ENCODE measurements at regions not wholly inside any gene's neighbourhood (a gene's known extent, or its start where the extent isn't known, plus 50 kb on each side); places are given as distances from the start of the nearest gene placed in this dataset.
"Not testable (repeated sequence)": the region's sequence is repeated elsewhere in the genome, so short reads cannot be mapped to it uniquely, and the experiment has no call there.

DNA sequence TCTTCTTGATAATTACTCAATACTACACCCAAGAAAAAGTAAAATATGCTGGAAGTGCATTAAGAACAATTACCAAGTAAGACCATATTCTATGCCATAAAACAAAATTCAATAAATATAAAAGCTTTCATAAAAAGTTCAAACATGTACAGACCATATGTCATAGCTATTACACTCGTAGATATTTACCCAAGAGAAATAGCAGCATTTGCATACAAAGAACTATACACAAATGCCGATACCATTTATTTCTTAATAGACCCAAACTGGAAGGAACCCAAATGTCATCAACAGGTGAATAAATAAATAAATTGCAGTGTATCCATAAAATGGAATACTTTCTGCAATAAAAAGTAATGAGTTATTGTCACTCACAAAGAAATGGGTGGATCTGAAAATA is 78.3 kb upstream of the SLC16A7 start:
- DNase-seq (ENCODE audit: low read depth), result no peak

GRCh38 chr12:59500915-59501314 is 94.9 kb upstream of the SLC16A7 start:
- DNase-seq (ENCODE audit: low read depth), result no peak

GRCh38 chr12:59500335-59500734 is 95.5 kb upstream of the SLC16A7 start:
- no peak for DNase-seq (ENCODE audit: low read depth)

DNA sequence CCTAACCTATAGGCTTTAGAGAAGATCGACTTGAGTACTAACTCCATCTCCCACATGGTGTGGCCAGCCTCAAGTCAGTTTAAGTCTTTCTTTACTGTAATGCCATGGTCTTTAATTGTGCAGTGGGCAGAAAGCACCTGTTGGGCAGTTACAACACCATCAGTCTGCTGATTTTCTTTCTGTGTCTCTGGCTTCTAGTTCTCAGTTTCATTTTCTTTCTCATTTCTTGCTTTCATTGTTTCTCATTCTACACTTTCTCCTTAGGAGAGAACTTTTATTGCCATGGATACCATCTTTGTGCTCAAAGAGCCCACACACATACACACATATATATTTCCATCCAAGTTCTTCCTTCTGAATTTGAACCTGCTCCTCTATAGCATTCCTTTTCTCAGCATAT is 96.1 kb upstream of the SLC16A7 start:
- no peak for DNase-seq (ENCODE audit: low read depth)

DNA sequence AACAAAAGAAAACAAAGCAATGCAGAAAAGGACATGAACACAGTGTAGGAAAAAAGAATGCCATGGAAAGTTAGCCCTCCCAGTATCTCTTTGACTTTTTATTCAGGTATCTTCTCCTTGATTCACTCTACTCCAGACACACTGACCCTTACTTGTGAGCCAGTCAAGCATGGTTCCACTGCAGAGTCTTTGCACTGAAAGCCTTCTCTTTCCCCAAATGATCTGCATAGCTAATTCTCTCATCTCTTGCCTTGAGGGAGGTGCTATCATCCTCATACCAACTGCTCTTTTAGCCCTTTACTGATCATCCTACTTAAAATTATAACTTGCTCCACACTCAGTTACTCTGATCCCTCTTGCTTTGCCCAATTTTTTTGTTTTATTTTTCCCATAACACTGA is 101.2 kb upstream of the SLC16A7 start:
- DNase-seq (ENCODE audit: low read depth), result no peak

GRCh38 chr12:59491877-59492276 is 104.0 kb upstream of the SLC16A7 start:
- DNase-seq (ENCODE audit: low read depth), result no peak

- no peak for DNase-seq (ENCODE audit: low read depth)
Measured at GRCh38 chr12:59486827-59487226, 109.0 kb upstream of the SLC16A7 start.

GRCh38 chr12:59484575-59484974 is 111.3 kb upstream of the SLC16A7 start:
- DNase-seq (ENCODE audit: low read depth), result no peak

- not testable (repeated sequence) for DNase-seq (ENCODE audit: low read depth)
Measured at GRCh38 chr12:59474236-59474635, 121.6 kb upstream of the SLC16A7 start.

- no peak for DNase-seq (ENCODE audit: low read depth)
Measured at GRCh38 chr12:59472273-59472672, 123.6 kb upstream of the SLC16A7 start.

DNA sequence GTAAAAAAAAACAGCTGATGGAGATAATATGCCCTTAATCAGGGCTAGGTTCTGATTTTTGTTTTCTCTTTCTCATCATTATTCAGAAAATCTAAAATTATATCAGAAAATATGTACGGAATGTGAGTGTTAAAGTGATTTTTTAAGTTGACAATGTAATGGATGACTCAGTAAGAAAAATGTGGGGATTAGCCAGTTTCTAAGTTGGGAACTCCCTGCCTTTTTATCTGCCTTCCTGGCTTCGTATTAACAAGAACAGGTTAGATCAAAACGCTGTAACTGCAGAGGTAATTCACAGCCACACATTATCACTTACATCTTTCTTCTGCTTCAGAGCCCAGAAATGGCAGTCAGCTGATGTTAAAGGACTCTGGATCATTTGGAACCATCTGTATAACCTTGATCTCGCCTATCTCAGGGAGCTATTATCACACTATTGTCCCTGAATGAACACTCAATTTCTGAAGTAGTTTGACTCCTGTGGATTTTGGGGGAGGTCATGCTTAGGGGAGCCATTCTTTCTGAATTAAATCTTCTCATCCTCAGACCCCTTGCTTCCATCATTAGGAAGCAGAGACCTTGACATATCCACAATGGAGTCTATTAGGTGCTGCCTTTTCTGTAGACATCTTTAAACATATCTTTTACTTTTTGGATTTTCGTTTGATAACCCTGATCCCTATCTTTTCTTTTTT is 135.7 kb upstream of the SLC16A7 start:
- peak; percentile 22 for DNase-seq (ENCODE audit: low read depth)

- no peak for DNase-seq (ENCODE audit: low read depth)
Measured at GRCh38 chr12:59453475-59453874, 142.4 kb upstream of the SLC16A7 start.

DNA sequence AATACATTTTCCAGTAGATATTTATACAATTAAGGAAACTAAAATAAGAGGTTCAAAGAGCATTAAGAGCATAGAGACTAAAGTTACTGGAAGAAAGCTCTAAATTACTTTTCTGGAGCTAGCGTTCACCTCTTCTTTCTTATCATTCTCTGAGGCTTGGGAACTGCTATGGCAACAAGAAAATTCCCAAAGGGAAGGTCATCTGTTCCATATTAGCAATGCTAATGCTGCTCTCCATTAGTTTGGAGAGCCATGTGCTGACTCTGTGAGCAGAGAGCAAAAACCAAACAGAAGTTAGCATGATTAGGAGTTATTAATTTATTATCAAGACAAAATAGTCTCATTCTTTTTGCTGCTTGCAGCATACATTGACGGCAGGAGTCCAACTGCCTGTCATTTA is 143.1 kb upstream of the SLC16A7 start:
- DNase-seq (ENCODE audit: low read depth), result peak; percentile 21

DNA sequence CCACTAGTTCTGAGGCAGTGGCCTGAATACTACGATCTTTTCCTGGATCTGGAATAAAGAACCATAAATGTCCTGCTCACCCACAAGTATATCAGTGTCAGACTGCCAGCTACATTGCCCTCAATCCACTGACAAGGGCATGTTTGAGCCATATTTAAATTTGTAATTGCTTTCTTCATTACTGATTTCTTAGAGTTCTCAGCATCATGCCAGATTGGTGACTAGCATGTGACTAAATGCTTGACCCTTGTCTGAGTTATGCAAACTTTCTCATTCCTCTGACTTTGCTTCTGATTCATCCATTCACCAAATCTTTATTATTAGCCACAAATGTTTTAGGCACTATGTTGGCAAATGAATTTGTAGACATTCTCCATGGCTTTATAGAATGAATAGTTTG is 143.6 kb upstream of the SLC16A7 start:
- DNase-seq (ENCODE audit: low read depth), result peak; percentile 75

DNA sequence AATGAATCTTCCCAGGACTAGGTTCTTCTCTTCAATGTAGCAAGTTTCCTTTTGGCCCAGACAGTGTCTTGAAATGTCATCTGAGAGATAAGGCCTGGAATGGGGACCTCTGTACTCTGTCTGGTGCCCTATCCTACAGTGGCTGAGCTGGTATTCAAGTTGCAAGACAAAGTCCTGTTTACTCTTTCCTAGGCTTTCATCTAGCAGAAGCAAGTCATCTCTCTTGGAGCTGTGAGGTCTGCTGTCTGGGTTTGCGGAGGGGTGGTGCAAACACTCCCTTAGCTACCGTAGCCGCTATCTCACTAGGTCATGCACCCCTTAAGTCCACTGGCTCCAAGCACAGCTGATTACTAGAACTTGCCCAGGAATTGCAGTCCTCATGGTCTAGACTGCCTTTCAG is 149.7 kb upstream of the SLC16A7 start:
- no peak for DNase-seq (ENCODE audit: low read depth)

GRCh38 chr12:59444932-59445331 is 150.9 kb upstream of the SLC16A7 start:
- peak; percentile 35 for DNase-seq (ENCODE audit: low read depth)

GRCh38 chr12:59432057-59432456 is 163.8 kb upstream of the SLC16A7 start:
- DNase-seq (ENCODE audit: low read depth), result no peak

DNA sequence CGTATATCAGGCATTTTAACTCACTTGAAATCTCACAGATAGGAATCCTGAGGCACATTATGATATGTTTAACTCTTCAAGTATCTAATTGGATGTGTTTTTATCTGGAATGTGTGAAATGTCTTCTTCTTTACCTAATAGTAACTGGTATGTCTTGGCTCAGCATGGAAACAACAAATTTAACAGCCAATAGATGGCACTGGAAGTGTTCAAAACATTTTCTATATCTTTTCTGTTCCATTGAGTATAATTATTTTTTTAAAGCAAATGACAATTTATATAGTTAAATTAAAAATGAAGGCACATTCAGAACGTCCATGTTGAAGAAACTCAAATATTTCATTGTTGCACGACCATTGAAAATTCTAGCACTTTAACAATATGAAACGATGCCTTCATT is 164.6 kb upstream of the SLC16A7 start:
- DNase-seq (ENCODE audit: low read depth), result peak; percentile 2

GRCh38 chr12:59429766-59430165 is 166.1 kb upstream of the SLC16A7 start:
- DNase-seq (ENCODE audit: low read depth), result no peak

- DNase-seq (ENCODE audit: low read depth), result peak; percentile 5
Measured at GRCh38 chr12:59425798-59426197, 170.0 kb upstream of the SLC16A7 start.

GRCh38 chr12:59424666-59425065 is 171.2 kb upstream of the SLC16A7 start:
- DNase-seq (ENCODE audit: low read depth), result not testable (repeated sequence)

- no peak for DNase-seq (ENCODE audit: low read depth)
Measured at GRCh38 chr12:59414051-59414450, 181.8 kb upstream of the SLC16A7 start.

DNA sequence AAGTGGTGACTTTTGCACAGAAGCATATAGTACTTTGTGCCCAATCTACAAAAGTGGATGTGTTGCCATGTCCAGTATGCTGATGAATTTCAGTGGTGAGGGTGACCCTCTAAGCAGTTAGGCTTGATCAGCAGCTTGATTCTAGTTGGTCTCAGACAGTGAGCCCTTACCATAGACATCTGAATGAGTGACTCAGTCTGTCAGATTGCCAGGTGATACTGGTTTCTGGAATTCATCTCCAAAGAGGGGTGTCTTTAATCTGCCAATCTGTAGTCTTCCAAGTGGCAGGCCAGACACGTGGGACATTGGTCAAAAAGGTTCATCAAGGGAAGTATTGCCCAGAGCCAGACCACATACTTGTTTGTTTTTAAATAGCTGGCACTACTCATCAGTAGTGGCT is 187.4 kb upstream of the SLC16A7 start:
- DNase-seq (ENCODE audit: low read depth), result no peak

DNA sequence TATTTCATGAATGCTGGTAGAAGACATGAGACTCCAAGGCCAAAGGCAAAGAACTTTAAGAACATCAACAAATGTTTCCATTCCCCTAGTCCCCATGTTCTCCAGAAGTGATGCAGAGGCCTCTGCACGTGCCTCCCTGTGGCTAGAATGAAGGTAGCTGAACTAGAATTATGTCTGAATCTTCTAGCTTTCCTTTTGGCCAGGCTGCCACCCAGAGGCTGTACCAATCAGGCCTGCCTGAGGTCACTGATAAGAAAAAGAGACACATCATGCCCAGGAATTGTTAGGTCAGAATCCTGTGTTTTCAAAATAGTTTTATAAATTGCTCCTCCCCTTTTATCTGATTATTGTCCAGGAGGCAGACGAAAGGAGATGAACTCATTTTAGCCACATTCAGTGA is 188.0 kb upstream of the SLC16A7 start:
- DNase-seq (ENCODE audit: low read depth), result no peak

DNA sequence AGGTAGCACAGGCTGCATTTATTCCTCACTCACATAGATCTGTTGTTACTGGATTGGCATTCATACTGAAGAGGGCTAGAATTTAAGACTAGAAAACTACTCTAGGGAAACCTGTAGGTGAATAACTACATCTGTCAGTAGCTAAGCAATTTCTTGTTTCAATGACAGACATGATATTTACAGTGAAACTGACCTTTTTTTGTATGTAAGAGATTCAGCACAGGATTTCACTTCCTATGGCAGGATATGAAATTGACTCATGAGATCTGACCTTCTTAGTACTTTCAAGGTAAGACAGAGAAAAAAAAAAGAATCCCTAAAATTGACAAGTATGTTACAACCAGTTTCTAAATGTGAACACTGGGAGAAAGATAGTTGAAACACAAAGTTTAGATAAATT is 189.8 kb upstream of the SLC16A7 start:
- DNase-seq (ENCODE audit: low read depth), result no peak

Data from fibroblast of gingiva (primary cell).